ENCODE measurements at regions not wholly inside any gene's neighbourhood (a gene's known extent, or its start where the extent isn't known, plus 50 kb on each side); places are given as distances from the start of the nearest gene placed in this dataset.

- in situ Hi-C loops (cut with MboI; ENCODE audit: low sequenced_read_pairs): no loop called here
Measured at GRCh38 chr9:108803428-108804065, 52.2 kb downstream of the ACTL7B start.

- in situ Hi-C loops (cut with MboI; ENCODE audit: low sequenced_read_pairs): no loop called here
Measured at GRCh38 chr9:108802967-108803366, 52.8 kb downstream of the ACTL7B start.

- in situ Hi-C loops (cut with MboI; ENCODE audit: low sequenced_read_pairs): no loop called here
Measured at GRCh38 chr9:108801949-108802348, 53.8 kb downstream of the ACTL7B start.

- in situ Hi-C loops (cut with MboI; ENCODE audit: low sequenced_read_pairs): no loop called here
Measured at GRCh38 chr9:108800632-108801099, 55.1 kb downstream of the ACTL7B start.

- in situ Hi-C loops (cut with MboI; ENCODE audit: low sequenced_read_pairs): no loop called here
Measured at GRCh38 chr9:108793573-108793972, 62.2 kb downstream of the ACTL7B start.

GRCh38 chr9:108789742-108790141 lies 66.0 kb downstream of the ACTL7B start:
- in situ Hi-C loops (cut with MboI; ENCODE audit: low sequenced_read_pairs): loop anchor here (10.0 kb wide), 1 partner anchor 55 kb away; no protein-coding TSS in a partner anchor

- in situ Hi-C loops (cut with MboI; ENCODE audit: low sequenced_read_pairs): loop anchor here (10.0 kb wide), 1 partner anchor 57 kb away; no protein-coding TSS in a partner anchor
Measured at GRCh38 chr9:108787690-108788048, 68.1 kb downstream of the ACTL7B start.

GRCh38 chr9:108786901-108787689 lies 68.7 kb downstream of the ACTL7B start:
- in situ Hi-C loops (cut with MboI; ENCODE audit: low sequenced_read_pairs): loop anchor here (10.0 kb wide), 1 partner anchor 58 kb away; no protein-coding TSS in a partner anchor

- in situ Hi-C loops (cut with MboI; ENCODE audit: low sequenced_read_pairs): loop anchor here (10.0 kb wide), 1 partner anchor 58 kb away; no protein-coding TSS in a partner anchor
Measured at GRCh38 chr9:108786322-108786721, 69.5 kb downstream of the ACTL7B start.

- in situ Hi-C loops (cut with MboI; ENCODE audit: low sequenced_read_pairs): loop anchor here (10.0 kb wide), 1 partner anchor 60 kb away; no protein-coding TSS in a partner anchor
Measured at GRCh38 chr9:108784998-108785397, 70.8 kb downstream of the ACTL7B start.

GRCh38 chr9:108783731-108784495 lies 71.9 kb downstream of the ACTL7B start:
- in situ Hi-C loops (cut with MboI; ENCODE audit: low sequenced_read_pairs): loop anchor here (10.0 kb wide), 1 partner anchor 61 kb away; no protein-coding TSS in a partner anchor

GRCh38 chr9:108783326-108783725 lies 72.5 kb downstream of the ACTL7B start:
- in situ Hi-C loops (cut with MboI; ENCODE audit: low sequenced_read_pairs): loop anchor here (10.0 kb wide), 1 partner anchor 61 kb away; no protein-coding TSS in a partner anchor

GRCh38 chr9:108780942-108781734 lies 74.6 kb downstream of the ACTL7B start:
- in situ Hi-C loops (cut with MboI; ENCODE audit: low sequenced_read_pairs): loop anchor here (10.0 kb wide), 1 partner anchor 64 kb away; no protein-coding TSS in a partner anchor

- in situ Hi-C loops (cut with MboI; ENCODE audit: low sequenced_read_pairs): loop anchor here (10.0 kb wide), 1 partner anchor 65 kb away; no protein-coding TSS in a partner anchor
Measured at GRCh38 chr9:108779551-108780325, 76.0 kb downstream of the ACTL7B start.

GRCh38 chr9:108776920-108777639 lies 78.7 kb downstream of the ACTL7B start:
- in situ Hi-C loops (cut with MboI; ENCODE audit: low sequenced_read_pairs): no loop called here

- in situ Hi-C loops (cut with MboI; ENCODE audit: low sequenced_read_pairs): no loop called here
Measured at GRCh38 chr9:108775901-108776306, 79.9 kb downstream of the ACTL7B start.

GRCh38 chr9:108774088-108774487 lies 81.7 kb downstream of the ACTL7B start:
- in situ Hi-C loops (cut with MboI; ENCODE audit: low sequenced_read_pairs): loop anchor here (25.0 kb wide), 3 partner anchors 212 to 1362 kb away; no protein-coding TSS in a partner anchor

GRCh38 chr9:108772301-108772894 lies 83.4 kb downstream of the ACTL7B start:
- in situ Hi-C loops (cut with MboI; ENCODE audit: low sequenced_read_pairs): loop anchor here (25.0 kb wide), 3 partner anchors 210 to 1360 kb away; no protein-coding TSS in a partner anchor
